ENCODE measurements at regions not wholly inside any gene's neighbourhood (a gene's known extent, or its start where the extent isn't known, plus 50 kb on each side); places are given as distances from the start of the nearest gene placed in this dataset.
A peak's percentile ranks its signal among the peaks of the same experiment; 100 is the strongest.
"Not testable (repeated sequence)": the region's sequence is repeated elsewhere in the genome, so short reads cannot be mapped to it uniquely, and the experiment has no call there.

- no peaks in the 10 kb centered on the region for H3K27me3 ChIP-seq (replicated peaks in 2 of 5; ENCODE audit: control insufficient read depth in 4 of 5, insufficient read depth in 5 of 5, low read length in 4 of 5)
- CTCF ChIA-PET, result interaction anchor here (1.2 kb wide), 1 partner anchor 10 kb away, joined by 4 read pairs; no protein-coding TSS in a partner anchor
- H3K36me3 ChIP-seq (ENCODE audit: control insufficient read depth in 4 of 4, insufficient read depth in 4 of 4, low read length in 3 of 4), result no peaks in the 10 kb centered on the region
- no peaks in the 10 kb centered on the region for H3K4me1 ChIP-seq (ENCODE audit: control extremely low read depth in 1 of 4, control insufficient read depth in 4 of 4, insufficient read depth in 4 of 4, low read length in 3 of 4)
- no peaks in the 10 kb centered on the region for H3K9me3 ChIP-seq (ENCODE audit: control extremely low read depth in 1 of 5, control insufficient read depth in 4 of 5, insufficient read depth in 2 of 5, low read depth in 1 of 5, low read length in 4 of 5)
- DNase-seq, result no peak
- H3K4me3 ChIP-seq (ENCODE audit: control insufficient read depth in 1 of 7, extremely low read depth in 1 of 7, insufficient read depth in 4 of 7, low read depth in 2 of 7, low read length in 6 of 7), result no peak overlapping the region
- 100% methylated on average over 1 of the region's 1 CpG for WGBS (ENCODE audit: insufficient coverage)
- POLR2A ChIA-PET, result no interaction called here
- no peak overlapping the region for H3K27ac ChIP-seq (ENCODE audit: insufficient read depth in 1 of 2, low read depth in 1 of 2, low read length in 2 of 2, poor library complexity in 1 of 2, severe bottlenecking in 2 of 2)
Observed at GRCh38 chr13:71306821-71307220, 560.2 kb downstream of the DACH1 start.

GRCh38 chr13:71304861-71305260 lies 562.1 kb downstream of the DACH1 start:
- no peaks in the 10 kb centered on the region for H3K4me1 ChIP-seq (ENCODE audit: control extremely low read depth in 1 of 4, control insufficient read depth in 4 of 4, insufficient read depth in 4 of 4, low read length in 3 of 4)
- POLR2A ChIA-PET, result no interaction called here
- H3K27ac ChIP-seq (ENCODE audit: insufficient read depth in 1 of 2, low read depth in 1 of 2, low read length in 2 of 2, poor library complexity in 1 of 2, severe bottlenecking in 2 of 2), result no peak overlapping the region
- no peaks in the 10 kb centered on the region for H3K36me3 ChIP-seq (ENCODE audit: control insufficient read depth in 4 of 4, insufficient read depth in 4 of 4, low read length in 3 of 4)
- H3K9me3 ChIP-seq (ENCODE audit: control extremely low read depth in 1 of 5, control insufficient read depth in 4 of 5, insufficient read depth in 2 of 5, low read depth in 1 of 5, low read length in 4 of 5), result no peaks in the 10 kb centered on the region
- CTCF ChIA-PET, result interaction anchor here (1.4 to 1.5 kb wide), 2 partner anchors 10 to 675 kb away, joined by 3 to 4 read pairs; no protein-coding TSS in a partner anchor
- no peak for DNase-seq
- no peak overlapping the region for H3K4me3 ChIP-seq (ENCODE audit: control insufficient read depth in 1 of 7, extremely low read depth in 1 of 7, insufficient read depth in 4 of 7, low read depth in 2 of 7, low read length in 6 of 7)
- 78% methylated on average over 2 of the region's 3 CpGs for WGBS (ENCODE audit: insufficient coverage)
- H3K27me3 ChIP-seq (replicated peaks in 2 of 5; ENCODE audit: control insufficient read depth in 4 of 5, insufficient read depth in 5 of 5, low read length in 4 of 5), result no peaks in the 10 kb centered on the region

- POLR2A ChIA-PET, result no interaction called here
- no peaks in the 10 kb centered on the region for H3K36me3 ChIP-seq (ENCODE audit: control insufficient read depth in 4 of 4, insufficient read depth in 4 of 4, low read length in 3 of 4)
- H3K4me1 ChIP-seq (ENCODE audit: control extremely low read depth in 1 of 4, control insufficient read depth in 4 of 4, insufficient read depth in 4 of 4, low read length in 3 of 4), result no peaks in the 10 kb centered on the region
- H3K27me3 ChIP-seq (replicated peaks in 2 of 5; ENCODE audit: control insufficient read depth in 4 of 5, insufficient read depth in 5 of 5, low read length in 4 of 5), result no peaks in the 10 kb centered on the region
- no peak overlapping the region for H3K4me3 ChIP-seq (ENCODE audit: control insufficient read depth in 1 of 7, extremely low read depth in 1 of 7, insufficient read depth in 4 of 7, low read depth in 2 of 7, low read length in 6 of 7)
- CTCF ChIA-PET, result interaction anchor here (1.8 kb wide), 1 partner anchor 576 kb away, joined by 5 read pairs; no protein-coding TSS in a partner anchor
- no peaks in the 10 kb centered on the region for H3K9me3 ChIP-seq (ENCODE audit: control extremely low read depth in 1 of 5, control insufficient read depth in 4 of 5, insufficient read depth in 2 of 5, low read depth in 1 of 5, low read length in 4 of 5)
- DNase-seq, result peak in 2 of 3 donors; percentile 12 to 35
- 67% methylated on average over 1 of the region's 3 CpGs for WGBS (ENCODE audit: insufficient coverage)
- no peak overlapping the region for H3K27ac ChIP-seq (ENCODE audit: insufficient read depth in 1 of 2, low read depth in 1 of 2, low read length in 2 of 2, poor library complexity in 1 of 2, severe bottlenecking in 2 of 2)
Observed at GRCh38 chr13:71303144-71303543, 563.9 kb downstream of the DACH1 start.

GRCh38 chr13:71300602-71301001 lies 566.4 kb downstream of the DACH1 start:
- no peak overlapping the region for H3K27ac ChIP-seq (ENCODE audit: insufficient read depth in 1 of 2, low read depth in 1 of 2, low read length in 2 of 2, poor library complexity in 1 of 2, severe bottlenecking in 2 of 2)
- no peaks in the 10 kb centered on the region for H3K27me3 ChIP-seq (replicated peaks in 2 of 5; ENCODE audit: control insufficient read depth in 4 of 5, insufficient read depth in 5 of 5, low read length in 4 of 5)
- ChIA-PET CTCF (no interaction called here), POLR2A (no interaction called here)
- no peak for DNase-seq
- H3K4me1 ChIP-seq (ENCODE audit: control extremely low read depth in 1 of 4, control insufficient read depth in 4 of 4, insufficient read depth in 4 of 4, low read length in 3 of 4), result no peaks in the 10 kb centered on the region
- H3K4me3 ChIP-seq (ENCODE audit: control insufficient read depth in 1 of 7, extremely low read depth in 1 of 7, insufficient read depth in 4 of 7, low read depth in 2 of 7, low read length in 6 of 7), result no peak overlapping the region
- H3K36me3 ChIP-seq (ENCODE audit: control insufficient read depth in 4 of 4, insufficient read depth in 4 of 4, low read length in 3 of 4), result no peaks in the 10 kb centered on the region
- no peaks in the 10 kb centered on the region for H3K9me3 ChIP-seq (ENCODE audit: control extremely low read depth in 1 of 5, control insufficient read depth in 4 of 5, insufficient read depth in 2 of 5, low read depth in 1 of 5, low read length in 4 of 5)

GRCh38 chr13:71291842-71292146 lies 575.2 kb downstream of the DACH1 start:
- no peak overlapping the region for H3K4me3 ChIP-seq (ENCODE audit: control insufficient read depth in 1 of 7, extremely low read depth in 1 of 7, insufficient read depth in 4 of 7, low read depth in 2 of 7, low read length in 6 of 7)
- H3K36me3 ChIP-seq (ENCODE audit: control insufficient read depth in 4 of 4, insufficient read depth in 4 of 4, low read length in 3 of 4), result no peaks in the 10 kb centered on the region
- ChIA-PET CTCF (interaction anchor here (1.1 kb wide), 1 partner anchor 591 kb away, joined by 4 read pairs; no protein-coding TSS in a partner anchor), POLR2A (no interaction called here)
- 100% methylated on average over 4 of the region's 4 CpGs for WGBS (ENCODE audit: insufficient coverage)
- peaks cover 0 to 7% (median 2%) of the 10 kb centered on the region in 4 experiments for H3K4me1 ChIP-seq (ENCODE audit: control extremely low read depth in 1 of 4, control insufficient read depth in 4 of 4, insufficient read depth in 4 of 4, low read length in 3 of 4)
- H3K9me3 ChIP-seq (ENCODE audit: control extremely low read depth in 1 of 5, control insufficient read depth in 4 of 5, insufficient read depth in 2 of 5, low read depth in 1 of 5, low read length in 4 of 5), result no peaks in the 10 kb centered on the region
- no peak overlapping the region for H3K27ac ChIP-seq (ENCODE audit: insufficient read depth in 1 of 2, low read depth in 1 of 2, low read length in 2 of 2, poor library complexity in 1 of 2, severe bottlenecking in 2 of 2)
- no peaks in the 10 kb centered on the region for H3K27me3 ChIP-seq (replicated peaks in 2 of 5; ENCODE audit: control insufficient read depth in 4 of 5, insufficient read depth in 5 of 5, low read length in 4 of 5)
- DNase-seq, result no peak

- Histone ChIP-seq H3K9me3 (ENCODE audit: control extremely low read depth in 1 of 5, control insufficient read depth in 4 of 5, insufficient read depth in 2 of 5, low read depth in 1 of 5, low read length in 4 of 5) (no peaks in the 10 kb centered on the region), H3K36me3 (ENCODE audit: control insufficient read depth in 4 of 4, insufficient read depth in 4 of 4, low read length in 3 of 4) (no peaks in the 10 kb centered on the region), H3K4me3 (ENCODE audit: control insufficient read depth in 1 of 7, extremely low read depth in 1 of 7, insufficient read depth in 4 of 7, low read depth in 2 of 7, low read length in 6 of 7) (peak overlapping the region in 6 of 7 experiments; percentile 14 to 78 (median 60)), H3K4me1 (ENCODE audit: control extremely low read depth in 1 of 4, control insufficient read depth in 4 of 4, insufficient read depth in 4 of 4, low read length in 3 of 4) (peaks cover 0 to 7% (median 2%) of the 10 kb centered on the region in 4 experiments), H3K27ac (ENCODE audit: insufficient read depth in 1 of 2, low read depth in 1 of 2, low read length in 2 of 2, poor library complexity in 1 of 2, severe bottlenecking in 2 of 2) (no peak overlapping the region), H3K27me3 (replicated peaks in 2 of 5; ENCODE audit: control insufficient read depth in 4 of 5, insufficient read depth in 5 of 5, low read length in 4 of 5) (no peaks in the 10 kb centered on the region)
- DNase-seq, result peak; percentile 71 to 88 (median 88)
- POLR2A ChIA-PET, result no interaction called here
- 76% methylated on average over 5 of the region's 10 CpGs for WGBS (ENCODE audit: insufficient coverage)
- CTCF ChIA-PET, result interaction anchor here (1.1 kb wide), 1 partner anchor 591 kb away, joined by 4 read pairs; no protein-coding TSS in a partner anchor
Observed at GRCh38 chr13:71290963-71291841, 575.8 kb downstream of the DACH1 start.

- H3K9me3 ChIP-seq (ENCODE audit: control extremely low read depth in 1 of 5, control insufficient read depth in 4 of 5, insufficient read depth in 2 of 5, low read depth in 1 of 5, low read length in 4 of 5); H3K27me3 ChIP-seq (replicated peaks in 2 of 5; ENCODE audit: control insufficient read depth in 4 of 5, insufficient read depth in 5 of 5, low read length in 4 of 5); H3K4me1 ChIP-seq (ENCODE audit: control extremely low read depth in 1 of 4, control insufficient read depth in 4 of 4, insufficient read depth in 4 of 4, low read length in 3 of 4); DNase-seq; H3K27ac ChIP-seq (ENCODE audit: insufficient read depth in 1 of 2, low read depth in 1 of 2, low read length in 2 of 2, poor library complexity in 1 of 2, severe bottlenecking in 2 of 2); CTCF ChIA-PET; POLR2A ChIA-PET; H3K36me3 ChIP-seq (ENCODE audit: control insufficient read depth in 4 of 4, insufficient read depth in 4 of 4, low read length in 3 of 4): not testable (repeated sequence)
- 74% methylated on average over 3 of the region's 3 CpGs for WGBS (ENCODE audit: insufficient coverage)
- H3K4me3 ChIP-seq (ENCODE audit: control insufficient read depth in 1 of 7, extremely low read depth in 1 of 7, insufficient read depth in 4 of 7, low read depth in 2 of 7, low read length in 6 of 7), result peak overlapping the region in 1 of 7 experiments; percentile 78
Observed at GRCh38 chr13:71289980-71290379, 577.0 kb downstream of the DACH1 start.
